Neural cell (in vitro differentiated cells): ENCODE measurements at regions not wholly inside any gene's neighbourhood (a gene's known extent, or its start where the extent isn't known, plus 50 kb on each side); places are given as distances from the start of the nearest gene placed in this dataset.

Experiments used
- H2AFZ ChIP-seq: fragments of 200-600, 300-800 bp; sonication (generic), shearing (Covaris generic); 2 replicates; pipeline ENCODE4 v1.6.0; 2014; ENCODE audit warnings: low read depth, mild to moderate bottlenecking, antibody characterized with exemption, low read length, moderate library complexity
- H3F3A ChIP-seq: fragments of 200-600 bp; shearing (Covaris generic); 2 replicates; pipeline ENCODE4 v1.6.1; 2016; ENCODE audit warnings: mild to moderate bottlenecking, moderate library complexity, mixed read lengths, antibody characterized with exemption, low read length; ENCODE audit not compliant: insufficient read depth, poor library complexity, severe bottlenecking
- H3K27ac ChIP-seq: fragments of 200-600, 300-800 bp; sonication (generic), shearing (Covaris generic); 2 replicates; pipeline ENCODE4 v1.5.1; 2014; ENCODE audit warnings: mild to moderate bottlenecking, low read length, moderate library complexity
- H3K27me3 ChIP-seq: fragments of 300-800, 200-600 bp; sonication (generic), shearing (Covaris generic); 2 replicates; pipeline ENCODE4 v1.6.0; 2014; ENCODE audit warnings: mild to moderate bottlenecking, low read depth, low read length, moderate library complexity; ENCODE audit not compliant: insufficient read depth
- H3K36me3 ChIP-seq: fragments of 300-800, 200-600 bp; sonication (generic), shearing (Covaris generic); 2 replicates; pipeline ENCODE4 v1.5.1; 2014; ENCODE audit warnings: mild to moderate bottlenecking, antibody characterized with exemption, low read length, moderate library complexity; ENCODE audit not compliant: insufficient read depth
- H3K4me2 ChIP-seq: fragments of 300-800, 200-600 bp; sonication (generic), shearing (Covaris generic); 2 replicates; pipeline ENCODE4 v1.6.0; 2014; ENCODE audit warnings: mild to moderate bottlenecking, low read length
- H3K4me3 ChIP-seq: fragments of 300-800, 200-600 bp; sonication (generic), shearing (Covaris generic); 2 replicates; pipeline ENCODE4 v1.5.1; 2014; ENCODE audit warnings: mild to moderate bottlenecking, low read length, moderate library complexity
- H3K79me2 ChIP-seq: fragments of 200-600 bp; shearing (Covaris generic); replicated peaks from 2 replicates; pipeline ENCODE4 v1.6.0; 2014; ENCODE audit warnings: mild to moderate bottlenecking, low read length, moderate library complexity; ENCODE audit not compliant: insufficient read depth
- H3K9ac ChIP-seq: fragments of 300-800, 200-600 bp; sonication (generic), shearing (Covaris generic); 2 replicates; pipeline ENCODE4 v1.6.1; 2016; ENCODE audit warnings: mild to moderate bottlenecking, low read length, mixed read lengths
- H3K9me2 ChIP-seq: fragments of 200-600 bp; shearing (Covaris generic); 2 replicates; pipeline ENCODE4 v1.6.1; 2016; ENCODE audit warnings: mild to moderate bottlenecking, low read length, mixed read lengths; ENCODE audit not compliant: insufficient read depth
- H3K9me3 ChIP-seq: fragments of 200-600, 300-800 bp; sonication (generic), shearing (Covaris generic); 2 replicates; pipeline ENCODE4 v1.6.1; 2016; ENCODE audit warnings: mild to moderate bottlenecking, mixed run types, low read length, moderate library complexity, mixed read lengths
- H4K20me1 ChIP-seq: fragments of 200-600 bp; shearing (Covaris generic); 2 replicates; pipeline ENCODE4 v1.6.1; 2016; ENCODE audit warnings: mild to moderate bottlenecking, mixed run types; ENCODE audit not compliant: insufficient read depth
- CTCF ChIP-seq: fragments of 450-650 bp; IDR thresholded peaks from 2 replicates; pipeline ENCODE4 v1.5.1; 2014; ENCODE audit warnings: antibody characterized with exemption, mild to moderate bottlenecking, moderate library complexity; ENCODE audit not compliant: poor library complexity, severe bottlenecking
- EP300 ChIP-seq: fragments of 450-650 bp; conservative IDR thresholded peaks from 2 replicates; pipeline ENCODE4 v1.6.1; 2014; ENCODE audit warnings: antibody characterized with exemption, mild to moderate bottlenecking, moderate library complexity; ENCODE audit not compliant: poor library complexity, severe bottlenecking
- EZH2 ChIP-seq: fragments of 200-600, 300-800 bp; shearing (Covaris generic), sonication (generic); IDR thresholded peaks from 2 replicates; pipeline ENCODE4 v1.6.1; 2014; ENCODE audit warnings: antibody characterized with exemption, low read length, borderline replicate concordance, mild to moderate bottlenecking; ENCODE audit not compliant: insufficient read depth, poor library complexity, severe bottlenecking
- MXI1 ChIP-seq: fragments of 450-650 bp; conservative IDR thresholded peaks from 2 replicates; pipeline ENCODE4 v1.6.1; 2014; ENCODE audit warnings: antibody characterized with exemption, mild to moderate bottlenecking; ENCODE audit not compliant: poor library complexity, severe bottlenecking
- POLR2AphosphoS5 ChIP-seq: IDR thresholded peaks from 2 replicates; pipeline ENCODE4 v1.6.1; 2012
- RAD21 ChIP-seq: fragments of 450-650 bp; conservative IDR thresholded peaks from 2 replicates; pipeline ENCODE4 v1.6.1; 2014; ENCODE audit warnings: antibody characterized with exemption, mild to moderate bottlenecking, moderate library complexity
- SMC3 ChIP-seq: fragments of 450-650 bp; conservative IDR thresholded peaks from 2 replicates; pipeline ENCODE4 v1.6.1; 2014; ENCODE audit warnings: antibody characterized with exemption, mild to moderate bottlenecking, moderate library complexity; ENCODE audit not compliant: poor library complexity
- TAF1 ChIP-seq: IDR thresholded peaks from 2 replicates; pipeline ENCODE4 v1.6.1; 2012; ENCODE audit warnings: low read depth
- TF ChIP-seq, protein P1 (sequence below): IDR thresholded peaks from 2 replicates; pipeline ENCODE4 v1.6.1; 2012; ENCODE audit warnings: borderline replicate concordance

GRCh38 chr2:237229905-237230304, 144.2 kb downstream of the COPS8 start:
- TF ChIP-seq RAD21 (no peak), POLR2AphosphoS5 (no peak), EZH2 (no peak), CTCF (no peak), MXI1 (no peak), EP300 (no peak), TAF1 (no peak), SMC3 (no peak)
- TF ChIP-seq, protein P1, sequence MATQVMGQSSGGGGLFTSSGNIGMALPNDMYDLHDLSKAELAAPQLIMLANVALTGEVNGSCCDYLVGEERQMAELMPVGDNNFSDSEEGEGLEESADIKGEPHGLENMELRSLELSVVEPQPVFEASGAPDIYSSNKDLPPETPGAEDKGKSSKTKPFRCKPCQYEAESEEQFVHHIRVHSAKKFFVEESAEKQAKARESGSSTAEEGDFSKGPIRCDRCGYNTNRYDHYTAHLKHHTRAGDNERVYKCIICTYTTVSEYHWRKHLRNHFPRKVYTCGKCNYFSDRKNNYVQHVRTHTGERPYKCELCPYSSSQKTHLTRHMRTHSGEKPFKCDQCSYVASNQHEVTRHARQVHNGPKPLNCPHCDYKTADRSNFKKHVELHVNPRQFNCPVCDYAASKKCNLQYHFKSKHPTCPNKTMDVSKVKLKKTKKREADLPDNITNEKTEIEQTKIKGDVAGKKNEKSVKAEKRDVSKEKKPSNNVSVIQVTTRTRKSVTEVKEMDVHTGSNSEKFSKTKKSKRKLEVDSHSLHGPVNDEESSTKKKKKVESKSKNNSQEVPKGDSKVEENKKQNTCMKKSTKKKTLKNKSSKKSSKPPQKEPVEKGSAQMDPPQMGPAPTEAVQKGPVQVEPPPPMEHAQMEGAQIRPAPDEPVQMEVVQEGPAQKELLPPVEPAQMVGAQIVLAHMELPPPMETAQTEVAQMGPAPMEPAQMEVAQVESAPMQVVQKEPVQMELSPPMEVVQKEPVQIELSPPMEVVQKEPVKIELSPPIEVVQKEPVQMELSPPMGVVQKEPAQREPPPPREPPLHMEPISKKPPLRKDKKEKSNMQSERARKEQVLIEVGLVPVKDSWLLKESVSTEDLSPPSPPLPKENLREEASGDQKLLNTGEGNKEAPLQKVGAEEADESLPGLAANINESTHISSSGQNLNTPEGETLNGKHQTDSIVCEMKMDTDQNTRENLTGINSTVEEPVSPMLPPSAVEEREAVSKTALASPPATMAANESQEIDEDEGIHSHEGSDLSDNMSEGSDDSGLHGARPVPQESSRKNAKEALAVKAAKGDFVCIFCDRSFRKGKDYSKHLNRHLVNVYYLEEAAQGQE, result no peak
- H3K4me2 ChIP-seq, result no peak overlapping the region

DNA sequence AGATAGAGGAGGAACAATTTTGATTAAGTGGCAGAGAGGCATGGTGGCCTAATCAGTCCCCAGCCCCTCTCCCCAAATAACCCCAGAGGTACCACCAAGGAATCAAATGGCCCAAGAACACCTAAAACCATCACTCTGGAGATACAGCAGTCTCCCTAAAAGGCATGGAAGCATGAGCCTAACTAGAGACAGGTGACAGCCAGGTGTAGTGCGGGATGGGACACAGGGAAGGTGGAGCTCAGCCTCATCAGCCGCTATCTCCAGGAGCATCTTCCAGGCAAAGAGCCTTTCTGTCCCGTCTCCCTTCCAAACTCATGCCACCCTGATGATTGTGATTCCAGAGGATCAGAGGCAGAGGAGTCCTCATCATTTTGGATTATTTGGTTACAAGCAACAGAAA, 144.7 kb downstream of the COPS8 start:
- H4K20me1 ChIP-seq, result no peaks in the 10 kb centered on the region
- H3K27me3 ChIP-seq, result no peaks in the 10 kb centered on the region
- no peak overlapping the region for H3K4me2 ChIP-seq
- no peaks in the 10 kb centered on the region for H3F3A ChIP-seq
- H3K9me3 ChIP-seq, result no peaks in the 10 kb centered on the region
- H3K4me3 ChIP-seq, result no peak overlapping the region
- H3K27ac ChIP-seq, result no peak overlapping the region
- H2AFZ ChIP-seq, result no peak overlapping the region
- no peaks in the 10 kb centered on the region for H3K36me3 ChIP-seq
- H3K9me2 ChIP-seq, result no peaks in the 10 kb centered on the region
- no peaks in the 10 kb centered on the region for H3K79me2 ChIP-seq
- no peak overlapping the region for H3K9ac ChIP-seq
- TF ChIP-seq EP300 (no peak), TAF1 (no peak), EZH2 (no peak), CTCF (no peak), MXI1 (no peak), SMC3 (no peak), POLR2AphosphoS5 (no peak), RAD21 (no peak)
- TF ChIP-seq, protein P1, result no peak

More at GRCh38 chr2:237229905-237230304, 144.2 kb downstream of the COPS8 start:
- no peaks in the 10 kb centered on the region for H3K9me2 ChIP-seq
- H3K36me3 ChIP-seq, result no peaks in the 10 kb centered on the region
- H3K27me3 ChIP-seq, result no peaks in the 10 kb centered on the region
- no peaks in the 10 kb centered on the region for H3F3A ChIP-seq
- no peaks in the 10 kb centered on the region for H3K9me3 ChIP-seq
- H3K4me3 ChIP-seq, result no peak overlapping the region
- H4K20me1 ChIP-seq, result no peaks in the 10 kb centered on the region
- no peak overlapping the region for H3K9ac ChIP-seq
- H2AFZ ChIP-seq, result no peak overlapping the region
- H3K27ac ChIP-seq, result no peak overlapping the region
- H3K79me2 ChIP-seq, result no peaks in the 10 kb centered on the region
